Loucy (cell line): ENCODE measurements at regions not wholly inside any gene's neighbourhood (a gene's known extent, or its start where the extent isn't known, plus 50 kb on each side); places are given as distances from the start of the nearest gene placed in this dataset.

Experiments used
- CTCF ChIP-seq: fragments of 200-600 bp; sonication (generic); conservative IDR thresholded peaks from 2 replicates; pipeline ENCODE4 v1.5.1; 2014; ENCODE audit warnings: mild to moderate bottlenecking, antibody characterized with exemption, low read length
- EZH2phosphoT487 ChIP-seq: fragments of 200-600 bp; IDR thresholded peaks from 2 replicates; pipeline ENCODE4 v1.6.1; 2018; ENCODE audit warnings: antibody characterized with exemption, mild to moderate bottlenecking, moderate library complexity, borderline replicate concordance

GRCh38 chr12:66061557-66062289, 68.8 kb downstream of the LLPH start:
- TF ChIP-seq CTCF: no peak
- no peak for TF ChIP-seq EZH2phosphoT487
